Keratinocyte (primary cell): ENCODE measurements at regions not wholly inside any gene's neighbourhood (a gene's known extent, or its start where the extent isn't known, plus 50 kb on each side); places are given as distances from the start of the nearest gene placed in this dataset.
"Not testable (repeated sequence)": the region's sequence is repeated elsewhere in the genome, so short reads cannot be mapped to it uniquely, and the experiment has no call there.

Experiments used
- DNase-seq: peaks from one replicate; pipeline ENCODE4 v3.0.0-alpha.2; 2011; ENCODE audit warnings: low read depth, missing footprints, low spot score
- FAIRE-seq: peaks from 2 replicates; lab custom pipeline; 2011; peaks lifted over from hg19 to GRCh38; lab: Jason Lieb, UNC
- H2AFZ ChIP-seq: 2 replicates; pipeline ENCODE4 v1.6.0; 2012; ENCODE audit warnings: low read length, control low read depth, inconsistent platforms; ENCODE audit not compliant: control insufficient read depth
- H3K27ac ChIP-seq: 2 replicates; pipeline ENCODE4 v1.5.1; 2011; ENCODE audit warnings: low read length; ENCODE audit not compliant: control insufficient read depth, insufficient read depth
- H3K27me3 ChIP-seq: 3 replicates; pipeline ENCODE4 v1.6.0; 2011; ENCODE audit warnings: low read length; ENCODE audit not compliant: control insufficient read depth, insufficient read depth; ENCODE audit errors: extremely low read depth
- H3K36me3 ChIP-seq, 2 experiments: 2 replicates in 1 of 2; 3 replicates in 1 of 2; pipeline ENCODE4 v1.5.1; 2011; ENCODE audit warnings: low read length in 2 of 2, mild to moderate bottlenecking in 1 of 2; ENCODE audit not compliant: control insufficient read depth in 2 of 2, insufficient read depth in 2 of 2; ENCODE audit errors: extremely low read depth in 1 of 2
- H3K4me1 ChIP-seq: 3 replicates; pipeline ENCODE4 v1.5.1; 2011; ENCODE audit warnings: low read length; ENCODE audit not compliant: control insufficient read depth, insufficient read depth; ENCODE audit errors: extremely low read depth
- H3K4me2 ChIP-seq: 3 replicates; pipeline ENCODE4 v1.6.0; 2011; ENCODE audit warnings: low read depth, low read length; ENCODE audit not compliant: control insufficient read depth, insufficient read depth; ENCODE audit errors: extremely low read depth
- H3K4me3 ChIP-seq, 3 experiments: fragments of 200-600 bp in 1 of 3; sonication (generic) in 1 of 3; 2 replicates in 2 of 3; 3 replicates in 1 of 3; pipeline ENCODE4 v1.5.1; 2011 to 2016; ENCODE audit warnings: low read length in 3 of 3, mild to moderate bottlenecking in 3 of 3, control low read depth in 2 of 3, inconsistent platforms in 1 of 3, low read depth in 1 of 3, mixed read lengths in 1 of 3, mixed run types in 1 of 3, moderate library complexity in 1 of 3; ENCODE audit not compliant: control insufficient read depth in 2 of 3, insufficient read depth in 2 of 3; ENCODE audit errors: extremely low read depth in 1 of 3
- H3K79me2 ChIP-seq: 2 replicates; pipeline ENCODE4 v1.6.0; 2012; ENCODE audit warnings: low read length; ENCODE audit not compliant: control insufficient read depth, insufficient read depth
- H3K9ac ChIP-seq: 3 replicates; pipeline ENCODE4 v1.6.0; 2011; ENCODE audit warnings: low read length; ENCODE audit not compliant: control insufficient read depth, insufficient read depth; ENCODE audit errors: extremely low read depth
- H3K9me1 ChIP-seq: 3 replicates; pipeline ENCODE4 v1.6.0; 2011; ENCODE audit warnings: low read length; ENCODE audit not compliant: control insufficient read depth, insufficient read depth; ENCODE audit errors: extremely low read depth
- H3K9me3 ChIP-seq: 2 replicates; pipeline ENCODE4 v1.5.1; 2012; ENCODE audit warnings: low read depth, low read length; ENCODE audit not compliant: control insufficient read depth
- H4K20me1 ChIP-seq: 3 replicates; pipeline ENCODE4 v1.6.0; 2011; ENCODE audit warnings: low read length; ENCODE audit not compliant: control insufficient read depth, insufficient read depth; ENCODE audit errors: extremely low read depth
- EZH2 ChIP-seq: IDR thresholded peaks from one replicate; pipeline ENCODE4 v1.6.1; 2012; ENCODE audit warnings: inconsistent platforms, mild to moderate bottlenecking, low read length, moderate library complexity
- dilution Hi-C: fragments of 300-500 bp; cut with MboI; formaldehyde crosslinking; loops from one replicate; pipeline ENCODE4 v1.7.0; 2020; ENCODE audit warnings: low sequenced_read_pairs; ENCODE audit not compliant: extremely low pct_ligation_motif_present
- TF ChIP-seq, protein P1 (sequence below), 3 experiments: IDR thresholded peaks in 1 of 3; conservative IDR thresholded peaks in 1 of 3; optimal IDR thresholded peaks in 1 of 3; 2 replicates in 2 of 3; 3 replicates in 1 of 3; pipeline versions ENCODE3 to v1.5.1; 2011; ENCODE audit warnings: low read length in 3 of 3, mild to moderate bottlenecking in 3 of 3, moderate library complexity in 2 of 3, control low read depth in 1 of 3, inconsistent platforms in 1 of 3; ENCODE audit not compliant: insufficient read depth in 2 of 3; ENCODE audit errors: extremely low read depth in 1 of 3

DNA sequence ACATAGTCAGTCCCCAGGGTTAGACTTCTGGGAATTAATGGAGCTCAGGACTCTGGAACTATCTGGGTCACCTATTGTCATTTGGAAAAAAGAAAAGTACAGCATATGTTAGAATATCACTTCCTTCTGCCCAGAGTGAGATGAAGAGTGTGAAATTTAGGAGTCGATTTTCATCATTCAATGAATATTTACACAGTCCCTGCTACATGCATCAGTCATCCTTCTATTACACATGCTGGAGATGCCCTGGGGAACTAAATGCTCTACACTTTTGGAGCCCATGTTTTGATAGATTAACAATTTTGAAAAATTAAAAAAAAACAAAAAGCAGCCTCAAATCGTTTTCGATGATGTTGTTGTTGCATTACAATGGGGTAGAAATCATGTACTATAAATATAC lies 315.4 kb downstream of the ALDH8A1 start:
- TF ChIP-seq, protein P1, sequence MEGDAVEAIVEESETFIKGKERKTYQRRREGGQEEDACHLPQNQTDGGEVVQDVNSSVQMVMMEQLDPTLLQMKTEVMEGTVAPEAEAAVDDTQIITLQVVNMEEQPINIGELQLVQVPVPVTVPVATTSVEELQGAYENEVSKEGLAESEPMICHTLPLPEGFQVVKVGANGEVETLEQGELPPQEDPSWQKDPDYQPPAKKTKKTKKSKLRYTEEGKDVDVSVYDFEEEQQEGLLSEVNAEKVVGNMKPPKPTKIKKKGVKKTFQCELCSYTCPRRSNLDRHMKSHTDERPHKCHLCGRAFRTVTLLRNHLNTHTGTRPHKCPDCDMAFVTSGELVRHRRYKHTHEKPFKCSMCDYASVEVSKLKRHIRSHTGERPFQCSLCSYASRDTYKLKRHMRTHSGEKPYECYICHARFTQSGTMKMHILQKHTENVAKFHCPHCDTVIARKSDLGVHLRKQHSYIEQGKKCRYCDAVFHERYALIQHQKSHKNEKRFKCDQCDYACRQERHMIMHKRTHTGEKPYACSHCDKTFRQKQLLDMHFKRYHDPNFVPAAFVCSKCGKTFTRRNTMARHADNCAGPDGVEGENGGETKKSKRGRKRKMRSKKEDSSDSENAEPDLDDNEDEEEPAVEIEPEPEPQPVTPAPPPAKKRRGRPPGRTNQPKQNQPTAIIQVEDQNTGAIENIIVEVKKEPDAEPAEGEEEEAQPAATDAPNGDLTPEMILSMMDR (optimal IDR thresholded peaks at IDR 0.05 in 1 of 3, IDR thresholded peaks at IDR 0.05 in 1 of 3, conservative IDR thresholded peaks at IDR 0.05 in 1 of 3; ENCODE audit: extremely low read depth in 1 of 3, insufficient read depth in 2 of 3, low read length in 3 of 3), result no peak
- TF ChIP-seq EZH2, result no peak
- no peaks in the 10 kb centered on the region for H3K27me3 ChIP-seq
- H3K4me3 ChIP-seq, result no peak overlapping the region
- dilution Hi-C loops, result no loop called here
- no peak for FAIRE-seq
- no peak overlapping the region for H2AFZ ChIP-seq
- no peaks in the 10 kb centered on the region for H4K20me1 ChIP-seq
- no peaks in the 10 kb centered on the region for H3K79me2 ChIP-seq
- H3K9me1 ChIP-seq, result no peaks in the 10 kb centered on the region
- H3K36me3 ChIP-seq, result no peaks in the 10 kb centered on the region
- no peaks in the 10 kb centered on the region for H3K9me3 ChIP-seq
- H3K4me1 ChIP-seq, result no peaks in the 10 kb centered on the region
- no peak for DNase-seq
- H3K27ac ChIP-seq, result no peak overlapping the region
- no peak overlapping the region for H3K9ac ChIP-seq
- no peak overlapping the region for H3K4me2 ChIP-seq

DNA sequence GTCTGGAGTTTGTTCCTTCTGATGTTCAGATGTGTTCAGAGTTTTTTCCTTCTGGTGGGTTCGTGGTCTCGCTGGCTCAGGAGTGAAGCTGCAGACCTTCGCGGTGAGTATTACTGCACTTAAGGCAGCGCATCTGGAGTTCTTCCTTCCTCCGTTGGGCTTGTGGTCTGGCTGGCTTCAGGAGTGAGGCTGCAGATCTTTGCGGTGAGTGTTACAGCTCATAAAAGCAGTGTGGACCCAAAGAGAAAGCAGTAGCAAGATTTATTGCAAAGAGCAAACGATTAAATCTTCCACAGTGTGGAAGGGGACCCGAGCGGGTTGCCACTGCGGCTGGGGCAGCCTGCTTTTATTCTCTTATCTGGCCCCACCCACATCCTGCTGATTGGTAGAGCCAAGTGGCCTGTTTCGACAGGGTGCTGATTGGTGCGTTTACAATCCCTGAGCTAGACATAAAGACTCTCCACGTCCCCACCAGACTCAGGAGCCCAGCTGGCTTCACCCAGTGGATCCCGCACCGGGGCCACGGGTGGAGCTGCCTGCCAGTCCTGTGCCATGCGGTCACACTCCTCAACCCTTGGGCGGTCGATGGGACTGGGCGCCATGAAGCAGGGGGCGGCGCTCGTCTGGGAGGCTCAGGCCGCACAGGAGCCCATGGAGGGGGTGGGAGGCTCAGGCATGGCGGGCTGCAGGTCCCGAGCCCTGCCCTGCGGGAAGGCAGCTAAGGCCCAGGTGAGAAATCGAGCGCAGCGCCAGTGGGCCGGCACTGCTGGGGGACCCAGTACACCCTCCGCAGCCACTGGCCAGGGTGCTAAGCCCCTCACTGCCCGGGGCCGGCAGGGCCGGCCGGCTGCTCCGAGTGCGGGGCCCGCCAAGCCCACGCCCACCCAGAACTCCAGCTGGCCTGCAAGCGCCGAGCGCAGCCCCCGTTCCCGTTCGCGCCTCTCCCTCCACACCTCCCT lies 315.3 kb upstream of the SGK1 start:
- H3K27ac ChIP-seq, dilution Hi-C loops, H4K20me1 ChIP-seq, H3K9me1 ChIP-seq, H3K36me3 ChIP-seq, H3K27me3 ChIP-seq, H3K4me2 ChIP-seq, H3K9ac ChIP-seq, H3K9me3 ChIP-seq, H3K79me2 ChIP-seq, H3K4me1 ChIP-seq, DNase-seq, FAIRE-seq, H2AFZ ChIP-seq, H3K4me3 ChIP-seq: not testable (repeated sequence)
